Aorta (tissue), 5 donors: ENCODE measurements at regions not wholly inside any gene's neighbourhood (a gene's known extent, or its start where the extent isn't known, plus 50 kb on each side); places are given as distances from the start of the nearest gene placed in this dataset.
"Not testable (repeated sequence)": the region's sequence is repeated elsewhere in the genome, so short reads cannot be mapped to it uniquely, and the experiment has no call there.

Experiments used
- ATAC-seq: fragments of 200-7000 bp; cut with Tn5 transposase; one replicate; pipeline ENCODE4 v1.9.1; 2022; ENCODE audit warnings: moderate library complexity; ENCODE audit not compliant: low FRiP score
- DNase-seq, 2 donors: peaks; one replicate each; pipeline ENCODE4 v3.0.0-alpha.2; 2020
- H3K27ac ChIP-seq, 2 donors: one replicate each; pipeline ENCODE4 v1.5.1; 2013; ENCODE audit warnings: low read length in 2 of 2, mild to moderate bottlenecking in 2 of 2, moderate library complexity in 2 of 2, control low read depth in 1 of 2, inconsistent platforms in 1 of 2, low read depth in 1 of 2
- H3K27me3 ChIP-seq, 2 donors: one replicate each; pipeline ENCODE4 v1.6.1; 2013; ENCODE audit warnings: control low read depth in 1 of 2, low read length in 1 of 2, mild to moderate bottlenecking in 1 of 2, moderate library complexity in 1 of 2; ENCODE audit not compliant: insufficient read depth in 2 of 2, control insufficient read depth in 1 of 2
- H3K36me3 ChIP-seq, 2 donors: one replicate each; pipeline ENCODE4 v1.6.1; 2013; ENCODE audit warnings: control low read depth in 1 of 2, low read length in 1 of 2, mild to moderate bottlenecking in 1 of 2; ENCODE audit not compliant: insufficient read depth in 2 of 2, control insufficient read depth in 1 of 2
- H3K4me1 ChIP-seq, 2 donors: one replicate each; pipeline ENCODE4 v1.6.1; 2013; ENCODE audit warnings: low read length in 2 of 2, control low read depth in 1 of 2, mild to moderate bottlenecking in 1 of 2, moderate library complexity in 1 of 2; ENCODE audit not compliant: insufficient read depth in 2 of 2, control insufficient read depth in 1 of 2
- H3K4me3 ChIP-seq, 2 donors: one replicate each; pipeline ENCODE4 v1.5.1; 2013; ENCODE audit warnings: low read length in 2 of 2, control low read depth in 1 of 2, mild to moderate bottlenecking in 1 of 2
- H3K9me3 ChIP-seq: one replicate; pipeline ENCODE4 v1.6.1; 2013; ENCODE audit warnings: mild to moderate bottlenecking, low read length; ENCODE audit not compliant: control insufficient read depth
- WGBS, 2 donors: extraction: QIAGEN DNeasy Blood & Tissue Kit; methylation state at CpG; one replicate each; pipeline ENCODE4 v1.1.7; 2013; 5-methylcytosine and 5-hydroxymethylcytosine counted together
- intact Hi-C, 2 donors: fragments of 100-400 bp; cut with DNase I; formaldehyde crosslinking; loops; one replicate each; pipeline versions ENCODE4 v1.14.2 to v1.15.0; 2022
- donor health status: healthy with polysubstance abuse.
- donor health status: Bipolar disorder and iron deficiency.
- donor health status: DM: no; HTN: no; CAD: no.
- donor health status: DM: no; HTN: no; CAD: no.
- donor health status: DM: yes; HTN: yes; CAD: no.

DNA sequence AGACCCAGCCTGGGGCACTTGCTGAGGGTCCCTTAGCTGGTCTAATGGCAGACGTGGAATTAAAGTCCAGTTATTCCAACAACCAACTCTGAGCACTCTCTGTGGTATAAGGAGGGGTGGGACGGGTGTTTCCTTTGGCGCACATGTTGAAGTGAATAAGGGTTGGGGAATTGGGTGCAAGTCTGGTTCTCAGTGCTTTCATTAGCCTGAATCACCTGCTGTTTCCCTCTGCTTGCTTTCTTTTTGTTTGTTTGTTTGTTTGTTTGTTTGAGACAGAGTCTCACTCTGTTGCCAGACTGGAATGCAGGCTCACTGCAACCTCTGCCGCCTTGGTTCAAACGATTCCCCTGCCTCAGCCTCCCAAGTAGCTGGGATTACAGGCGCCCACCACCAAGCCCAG, 110.1 kb downstream of the TNFAIP3 start:
- no peaks in the 10 kb centered on the region for H3K27me3 ChIP-seq
- no peak overlapping the region for H3K27ac ChIP-seq
- no peaks in the 10 kb centered on the region for H3K9me3 ChIP-seq
- no peak for ATAC-seq
- no peak for DNase-seq
- intact Hi-C loops = loop anchor here (10.0 kb wide), 1 partner anchor 272 kb away; no protein-coding TSS in a partner anchor
- no peaks in the 10 kb centered on the region for H3K4me1 ChIP-seq
- WGBS, 2 donors = 80 to 85% methylated on average over 5 to 6 of the region's 6 CpGs
- no peak overlapping the region for H3K4me3 ChIP-seq
- H3K36me3 ChIP-seq = no peaks in the 10 kb centered on the region

- DNase-seq (no peak), ATAC-seq (no peak)
- Histone ChIP-seq H3K4me3 (no peak overlapping the region), H3K36me3 (no peaks in the 10 kb centered on the region), H3K27me3 (no peaks in the 10 kb centered on the region), H3K4me1 (no peaks in the 10 kb centered on the region), H3K9me3 (no peaks in the 10 kb centered on the region), H3K27ac (no peak overlapping the region)
- 11 to 20% methylated on average over 3 of the region's 3 CpGs for WGBS, 2 donors
- intact Hi-C loops = loop anchor here (10.0 kb wide), 1 partner anchor 273 kb away; no protein-coding TSS in a partner anchor
These were observed 110.8 kb downstream of the TNFAIP3 start for GRCh38 chr6:137977814-137978213.

DNA sequence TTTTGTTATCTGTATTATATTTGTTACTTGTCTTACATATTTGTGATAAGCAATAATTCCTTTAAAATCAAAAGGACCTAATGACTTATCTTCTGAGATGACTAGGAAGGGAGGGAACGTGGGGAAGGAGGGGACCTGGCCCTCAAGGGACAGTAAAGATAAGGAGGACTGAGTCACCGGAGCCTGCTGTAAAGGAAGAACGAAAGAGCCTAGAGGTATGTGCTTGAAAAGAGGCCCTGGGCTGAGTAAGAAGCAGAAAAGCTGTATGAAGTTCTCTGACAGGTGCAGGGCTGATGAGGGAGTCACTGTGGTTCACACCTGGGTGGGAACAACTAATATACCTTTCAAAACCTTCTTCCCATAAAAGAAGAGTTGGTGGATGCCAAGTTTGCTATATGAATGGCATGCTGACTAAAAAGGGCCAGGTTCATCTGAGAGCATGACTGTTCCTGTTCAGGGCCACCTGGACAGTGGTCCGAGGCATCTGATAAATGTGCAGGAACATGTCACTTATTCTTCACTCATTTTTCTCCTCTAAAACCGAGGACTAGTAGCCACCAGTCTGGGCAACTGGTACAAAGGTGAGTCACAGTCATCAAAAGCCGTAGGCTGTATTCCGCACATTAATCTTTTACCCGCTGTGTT, 111.3 kb downstream of the TNFAIP3 start:
- ATAC-seq (no peak), DNase-seq (no peak)
- 60 to 61% methylated on average over 8 of the region's 8 CpGs for WGBS, 2 donors
- H3K4me3 ChIP-seq = no peak overlapping the region
- intact Hi-C loops = loop anchor here (10.0 kb wide), 1 partner anchor 274 kb away; no protein-coding TSS in a partner anchor
- no peak overlapping the region for H3K27ac ChIP-seq
- H3K27me3 ChIP-seq = no peaks in the 10 kb centered on the region
- H3K4me1 ChIP-seq = no peaks in the 10 kb centered on the region
- no peaks in the 10 kb centered on the region for H3K36me3 ChIP-seq
- H3K9me3 ChIP-seq = no peaks in the 10 kb centered on the region

DNA sequence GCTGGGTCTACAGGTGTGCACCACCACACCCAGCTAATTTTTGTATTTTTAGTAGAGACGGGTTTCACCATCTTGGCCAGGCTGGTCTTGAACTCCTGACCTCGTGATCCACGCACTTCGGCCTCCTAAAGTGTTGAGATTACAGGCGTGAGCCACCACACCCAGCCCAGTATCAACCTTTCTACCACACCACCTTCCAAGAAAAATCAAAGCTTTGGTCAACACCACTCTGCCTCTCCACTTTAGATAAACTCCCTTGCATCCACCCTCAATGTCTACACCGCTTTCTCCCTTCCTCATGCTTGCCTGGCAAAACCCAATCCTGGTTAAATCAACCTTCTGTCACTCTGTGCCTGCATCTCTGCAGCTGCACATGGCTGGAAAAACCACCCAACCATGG, 112.2 kb downstream of the TNFAIP3 start:
- H3K27ac ChIP-seq, H3K4me1 ChIP-seq, H3K36me3 ChIP-seq, H3K27me3 ChIP-seq, ATAC-seq, H3K9me3 ChIP-seq, DNase-seq, H3K4me3 ChIP-seq: not testable (repeated sequence)
- intact Hi-C loops = loop anchor here (10.0 kb wide), 1 partner anchor 274 kb away; no protein-coding TSS in a partner anchor
- 96 to 100% methylated on average over 6 of the region's 6 CpGs for WGBS, 2 donors

DNA sequence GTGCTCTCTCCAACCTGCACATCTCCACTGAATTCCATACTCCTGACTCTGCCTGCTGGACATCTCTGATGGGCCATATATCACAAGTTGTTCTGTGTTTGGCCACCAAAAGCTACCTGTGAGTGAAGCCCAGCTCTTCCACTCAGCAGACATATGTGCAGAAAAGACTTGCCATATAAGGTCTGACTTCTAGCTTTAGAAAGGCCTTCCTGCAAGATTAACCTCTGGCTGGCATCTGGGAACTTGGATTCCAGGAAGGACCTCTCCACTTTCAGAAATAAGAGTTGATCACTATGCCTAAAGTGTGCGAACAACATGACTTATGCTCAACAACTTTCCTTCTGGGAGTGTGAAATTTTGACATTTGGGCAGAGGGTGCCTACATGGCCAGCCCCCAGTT, 113.7 kb downstream of the TNFAIP3 start:
- H3K36me3 ChIP-seq = no peaks in the 10 kb centered on the region
- intact Hi-C loops = no loop called here
- no peaks in the 10 kb centered on the region for H3K4me1 ChIP-seq
- ATAC-seq (no peak), DNase-seq (no peak)
- no peak overlapping the region for H3K4me3 ChIP-seq
- WGBS, 2 donors = 59 to 84% methylated on average over 1 of the region's 1 CpG
- H3K27me3 ChIP-seq = no peaks in the 10 kb centered on the region
- H3K9me3 ChIP-seq = no peaks in the 10 kb centered on the region
- no peak overlapping the region for H3K27ac ChIP-seq

DNA sequence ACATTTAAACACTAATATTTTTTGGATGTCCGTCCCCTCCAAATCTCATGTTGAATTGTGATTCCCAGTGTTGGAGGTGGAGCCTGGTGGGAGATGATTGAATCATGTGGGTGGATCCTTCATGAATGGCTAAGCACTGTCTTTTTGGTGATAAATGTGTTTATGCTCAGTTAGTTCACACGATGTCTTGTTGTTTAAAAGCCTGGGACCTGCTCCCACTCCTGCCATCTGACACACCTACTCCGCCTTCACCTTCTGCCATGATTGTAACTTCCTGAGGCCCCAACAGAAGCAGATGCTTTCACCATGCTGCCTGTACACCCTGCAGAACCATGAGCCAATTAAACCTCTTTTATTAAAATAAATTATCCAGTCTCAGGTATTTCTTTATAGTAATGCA, 114.7 kb downstream of the TNFAIP3 start:
- no peak for ATAC-seq
- no peak for DNase-seq
- intact Hi-C loops = no loop called here
- H3K4me3 ChIP-seq = no peak overlapping the region
- H3K4me1 ChIP-seq = no peaks in the 10 kb centered on the region
- H3K9me3 ChIP-seq = no peaks in the 10 kb centered on the region
- WGBS, 2 donors = 81 to 85% methylated on average over 3 of the region's 3 CpGs
- no peaks in the 10 kb centered on the region for H3K27me3 ChIP-seq
- H3K27ac ChIP-seq = no peak overlapping the region
- no peaks in the 10 kb centered on the region for H3K36me3 ChIP-seq

- Histone ChIP-seq H3K27ac (no peak overlapping the region), H3K4me1 (no peaks in the 10 kb centered on the region), H3K4me3 (no peak overlapping the region), H3K36me3 (no peaks in the 10 kb centered on the region), H3K27me3 (no peaks in the 10 kb centered on the region), H3K9me3 (no peaks in the 10 kb centered on the region)
- ATAC-seq (no peak), DNase-seq (no peak)
- intact Hi-C loops = no loop called here
- 73 to 74% methylated on average over 12 of the region's 12 CpGs for WGBS, 2 donors
These were observed 115.5 kb downstream of the TNFAIP3 start for GRCh38 chr6:137982418-137983189.

DNA sequence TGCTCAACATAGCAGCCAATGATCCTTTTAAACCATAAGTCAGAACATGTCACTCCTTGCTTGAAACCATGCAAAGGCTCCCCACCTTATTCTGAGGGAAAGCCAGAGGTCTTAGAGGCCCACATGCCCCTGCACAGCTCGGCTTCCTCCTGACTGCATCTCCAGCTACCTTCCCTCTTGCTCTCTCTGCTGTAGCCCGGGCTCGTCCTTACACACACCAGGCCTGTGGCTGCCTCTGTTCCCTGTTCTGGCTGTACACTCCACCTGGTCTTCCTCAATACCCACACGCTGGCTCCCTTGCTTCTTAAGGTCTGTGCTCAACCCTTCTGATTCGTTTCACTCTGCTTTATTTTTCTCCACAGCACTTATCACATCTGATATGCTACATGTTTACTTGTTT, 116.2 kb downstream of the TNFAIP3 start:
- no peaks in the 10 kb centered on the region for H3K36me3 ChIP-seq
- intact Hi-C loops = no loop called here
- H3K27me3 ChIP-seq = no peaks in the 10 kb centered on the region
- no peaks in the 10 kb centered on the region for H3K9me3 ChIP-seq
- H3K4me3 ChIP-seq = no peak overlapping the region
- H3K4me1 ChIP-seq = no peaks in the 10 kb centered on the region
- DNase-seq = no peak
- WGBS, 2 donors = 87 to 89% methylated on average over 5 of the region's 5 CpGs
- H3K27ac ChIP-seq = no peak overlapping the region
- ATAC-seq = no peak

- intact Hi-C loops = no loop called here
- H3K27me3 ChIP-seq = no peaks in the 10 kb centered on the region
- no peaks in the 10 kb centered on the region for H3K9me3 ChIP-seq
- no peak overlapping the region for H3K27ac ChIP-seq
- H3K4me3 ChIP-seq = no peak overlapping the region
- no peaks in the 10 kb centered on the region for H3K36me3 ChIP-seq
- no peak for ATAC-seq
- no peak for DNase-seq
- H3K4me1 ChIP-seq = no peaks in the 10 kb centered on the region
- 64 to 67% methylated on average over 4 of the region's 4 CpGs for WGBS, 2 donors
These were observed 117.6 kb downstream of the PERP start for GRCh38 chr6:137989664-137990063.
